B cell (primary cell): ENCODE measurements at regions not wholly inside any gene's neighbourhood (a gene's known extent, or its start where the extent isn't known, plus 50 kb on each side); places are given as distances from the start of the nearest gene placed in this dataset.

Source experiments
- ATAC-seq: fragments of 200-7000 bp; cut with Tn5 transposase; one replicate; pipeline ENCODE4 v1.10.0; 2021; ENCODE audit warnings: low read depth, mild to moderate bottlenecking, moderate number of reproducible peaks, moderate library complexity
- CTCF ChIA-PET: fragments of 350-600 bp; sonication (Branson Sonifier 250); formaldehyde crosslinking; loops from one replicate; lab custom pipeline; 2021; ENCODE audit warnings: antibody characterized with exemption, inconsistent platforms; lab: Charles Lee
- POLR2A ChIA-PET: fragments of 350-600 bp; sonication (Branson Sonifier 250); formaldehyde crosslinking; loops from one replicate; lab custom pipeline; 2021; ENCODE audit warnings: antibody characterized with exemption; lab: Charles Lee
- DNase-seq: peaks from one replicate; pipeline ENCODE4 v3.0.0; 2013
- H2AFZ ChIP-seq: 2 replicates; pipeline ENCODE4 v1.6.1; 2012; ENCODE audit warnings: mild to moderate bottlenecking, low read depth, low read length; ENCODE audit not compliant: insufficient read depth, poor library complexity, severe bottlenecking
- H3K27ac ChIP-seq, 2 donors: 1 replicate in 1 of 2; 2 replicates in 1 of 2; pipeline ENCODE4 v1.5.1; 2012 to 2013; ENCODE audit warnings: low read length in 2 of 2, mild to moderate bottlenecking in 2 of 2, moderate library complexity in 1 of 2
- H3K27me3 ChIP-seq, 4 experiments: fragments of 200-600 bp in 1 of 4; sonication (generic) in 1 of 4; replicated peaks in 1 of 4; 1 replicate in 2 of 4; 2 replicates in 2 of 4; pipeline versions ENCODE4 v1.6.1 to v1.7.0; 2013 to 2016; ENCODE audit warnings: low read length in 3 of 4, mild to moderate bottlenecking in 2 of 4, mixed read lengths in 1 of 4, moderate library complexity in 1 of 4; ENCODE audit not compliant: insufficient read depth in 4 of 4, control insufficient read depth in 3 of 4; ENCODE audit errors: control extremely low read depth in 1 of 4
- H3K36me3 ChIP-seq, 2 experiments: replicated peaks in 1 of 2; 1 replicate in 1 of 2; 2 replicates in 1 of 2; pipeline versions ENCODE4 v1.6.1 to v1.7.1; 2013; ENCODE audit warnings: low read length in 1 of 2; ENCODE audit not compliant: insufficient read depth in 2 of 2, control insufficient read depth in 1 of 2; ENCODE audit errors: control extremely low read depth in 1 of 2, extremely low read depth in 1 of 2
- H3K4me1 ChIP-seq, 2 donors: fragments of 200-600 bp in 1 of 2; sonication (generic) in 1 of 2; 1 replicate in 1 of 2; 2 replicates in 1 of 2; pipeline versions ENCODE4 v1.5.1 to v1.6.1; 2013 to 2017; ENCODE audit warnings: low read length in 2 of 2; ENCODE audit not compliant: control insufficient read depth in 2 of 2, insufficient read depth in 2 of 2
- H3K4me2 ChIP-seq: replicated peaks from 2 replicates; pipeline ENCODE3; 2012; ENCODE audit warnings: mild to moderate bottlenecking, low read depth, low read length; ENCODE audit not compliant: poor library complexity, severe bottlenecking
- H3K4me3 ChIP-seq, 5 experiments: fragments of 200-600 bp in 1 of 5; sonication (generic) in 1 of 5; 1 replicate in 3 of 5; 2 replicates in 2 of 5; pipeline versions ENCODE4 v1.5.1 to v1.7.0; 2011 to 2016; ENCODE audit warnings: low read length in 4 of 5, mild to moderate bottlenecking in 4 of 5, low read depth in 2 of 5, control low read depth in 1 of 5, moderate library complexity in 1 of 5; ENCODE audit not compliant: insufficient read depth in 1 of 5; ENCODE audit errors: control extremely low read depth in 1 of 5, extremely low read depth in 1 of 5
- H3K79me2 ChIP-seq: fragments of 200-600 bp; sonication (generic); one replicate; pipeline ENCODE4 v1.6.0; 2016; ENCODE audit warnings: low read length; ENCODE audit not compliant: control insufficient read depth, insufficient read depth
- H3K9ac ChIP-seq: fragments of 200-600 bp; sonication (generic); 2 replicates; pipeline ENCODE4 v1.6.1; 2017; ENCODE audit warnings: mild to moderate bottlenecking, low read length, moderate library complexity
- H3K9me3 ChIP-seq, 3 donors: one replicate each; pipeline versions ENCODE4 v1.6.1 to v1.7.1; 2013; ENCODE audit warnings: low read length in 2 of 3; ENCODE audit not compliant: control insufficient read depth in 2 of 3, insufficient read depth in 1 of 3; ENCODE audit errors: control extremely low read depth in 1 of 3
- H4K20me1 ChIP-seq: 2 replicates; pipeline ENCODE4 v1.6.0; 2012; ENCODE audit warnings: mild to moderate bottlenecking, low read length; ENCODE audit not compliant: insufficient read depth, control insufficient read depth, poor library complexity, severe bottlenecking
- H3K27ac Mint-ChIP-seq: one replicate; pipeline ENCODE4 v1.8.0; 2021; ENCODE audit warnings: mixed read lengths
- H3K27me3 Mint-ChIP-seq: one replicate; pipeline ENCODE4 v1.8.0; 2021; ENCODE audit warnings: mixed read lengths
- H3K4me1 Mint-ChIP-seq: one replicate; pipeline ENCODE4 v1.8.0; 2021; ENCODE audit warnings: mixed read lengths
- H3K4me3 Mint-ChIP-seq: one replicate; pipeline ENCODE4 v1.8.0; 2021; ENCODE audit warnings: mixed read lengths
- H3K9me3 Mint-ChIP-seq: one replicate; pipeline ENCODE4 v1.8.0; 2022; ENCODE audit warnings: mixed read lengths; ENCODE audit not compliant: insufficient read depth
- EZH2 ChIP-seq: IDR thresholded peaks from 2 replicates; pipeline ENCODE4 v1.6.1; 2012; ENCODE audit warnings: borderline replicate concordance, low read depth, mild to moderate bottlenecking, moderate library complexity, low read length; ENCODE audit not compliant: insufficient read depth, poor library complexity, severe bottlenecking
- WGBS: methylation state at CpG from one replicate; pipeline ENCODE4 v1.1.5; 2013; ENCODE audit warnings: missing lambda C conversion rate; ENCODE audit not compliant: insufficient coverage; 5-methylcytosine and 5-hydroxymethylcytosine counted together
- intact Hi-C: fragments of 100-400 bp; cut with micrococcal nuclease; formaldehyde crosslinking; loops from one replicate; pipeline ENCODE4 v1.10.0; 2022
- TF ChIP-seq, protein P1 (sequence below): fragments of 200-600 bp; IDR thresholded peaks from one replicate; pipeline ENCODE4 v1.8.0; 2022; ENCODE audit warnings: antibody characterized with exemption, mild to moderate bottlenecking

DNA sequence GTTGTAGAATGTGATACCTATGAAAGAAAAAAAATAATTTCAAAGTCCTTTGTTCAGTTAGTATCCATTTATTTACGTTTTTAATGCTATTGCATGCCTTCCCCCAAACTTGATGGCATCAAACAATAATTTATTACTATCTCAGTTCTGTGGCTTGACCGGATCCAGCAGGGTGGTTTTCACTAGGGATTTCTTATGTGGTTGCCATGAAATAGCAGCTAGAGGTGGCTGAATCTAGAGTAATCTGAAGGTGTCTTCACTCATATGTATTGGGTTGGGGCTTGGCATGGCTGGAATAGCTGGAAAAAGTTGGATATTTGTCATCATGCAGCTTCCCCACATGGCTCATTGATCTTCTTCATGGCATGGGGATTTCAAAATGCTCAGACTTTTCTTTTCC lies 619.3 kb upstream of the ZNF608 start:
- WGBS: no CpG with 5 or more reads among the region's 2 CpGs

DNA sequence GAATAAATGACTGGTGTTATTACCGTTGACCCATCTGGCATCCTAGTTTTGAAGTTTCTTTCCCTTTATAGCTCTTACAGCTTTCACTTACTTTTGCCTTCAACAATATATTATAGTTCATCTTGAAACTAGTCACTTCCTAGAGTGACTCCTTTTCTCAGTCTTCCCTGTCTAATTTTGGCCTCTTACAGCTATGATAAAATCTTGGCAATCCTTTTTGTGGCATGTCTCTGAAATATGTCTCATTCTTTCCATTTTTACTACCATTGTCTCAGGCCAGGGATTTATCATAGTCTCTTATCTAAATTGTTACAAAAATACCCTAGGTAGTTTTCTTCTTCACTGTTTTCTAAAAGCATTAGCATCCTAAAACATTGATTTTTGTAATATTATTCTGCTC lies 621.3 kb upstream of the ZNF608 start:
- H3K9me3 Mint-ChIP-seq: no peaks in the 10 kb centered on the region
- no peaks in the 10 kb centered on the region for H3K27me3 ChIP-seq
- no peak overlapping the region for H3K4me3 ChIP-seq
- no peaks in the 10 kb centered on the region for H3K79me2 ChIP-seq
- WGBS: no CpG with 5 or more reads among the region's 1 CpG
- ChIA-PET POLR2A (no interaction called here), CTCF (no interaction called here)
- no peak overlapping the region for H3K27ac Mint-ChIP-seq
- DNase-seq: no peak
- no peak overlapping the region for H3K9ac ChIP-seq
- H3K27ac ChIP-seq: no peak overlapping the region
- H3K36me3 ChIP-seq: no peaks in the 10 kb centered on the region
- ATAC-seq: no peak
- H3K4me2 ChIP-seq: no peak overlapping the region
- H4K20me1 ChIP-seq: no peaks in the 10 kb centered on the region
- H3K9me3 ChIP-seq: no peaks in the 10 kb centered on the region
- intact Hi-C loops: no loop called here
- H3K27me3 Mint-ChIP-seq: no peaks in the 10 kb centered on the region
- TF ChIP-seq EZH2: no peak
- no peak overlapping the region for H2AFZ ChIP-seq
- no peak overlapping the region for H3K4me3 Mint-ChIP-seq
- no peaks in the 10 kb centered on the region for H3K4me1 ChIP-seq
- no peaks in the 10 kb centered on the region for H3K4me1 Mint-ChIP-seq

More for the DNA sequence above, 619.3 kb upstream of the ZNF608 start:
- no peak for TF ChIP-seq EZH2
- TF ChIP-seq, protein P1, sequence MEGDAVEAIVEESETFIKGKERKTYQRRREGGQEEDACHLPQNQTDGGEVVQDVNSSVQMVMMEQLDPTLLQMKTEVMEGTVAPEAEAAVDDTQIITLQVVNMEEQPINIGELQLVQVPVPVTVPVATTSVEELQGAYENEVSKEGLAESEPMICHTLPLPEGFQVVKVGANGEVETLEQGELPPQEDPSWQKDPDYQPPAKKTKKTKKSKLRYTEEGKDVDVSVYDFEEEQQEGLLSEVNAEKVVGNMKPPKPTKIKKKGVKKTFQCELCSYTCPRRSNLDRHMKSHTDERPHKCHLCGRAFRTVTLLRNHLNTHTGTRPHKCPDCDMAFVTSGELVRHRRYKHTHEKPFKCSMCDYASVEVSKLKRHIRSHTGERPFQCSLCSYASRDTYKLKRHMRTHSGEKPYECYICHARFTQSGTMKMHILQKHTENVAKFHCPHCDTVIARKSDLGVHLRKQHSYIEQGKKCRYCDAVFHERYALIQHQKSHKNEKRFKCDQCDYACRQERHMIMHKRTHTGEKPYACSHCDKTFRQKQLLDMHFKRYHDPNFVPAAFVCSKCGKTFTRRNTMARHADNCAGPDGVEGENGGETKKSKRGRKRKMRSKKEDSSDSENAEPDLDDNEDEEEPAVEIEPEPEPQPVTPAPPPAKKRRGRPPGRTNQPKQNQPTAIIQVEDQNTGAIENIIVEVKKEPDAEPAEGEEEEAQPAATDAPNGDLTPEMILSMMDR: no peak
- H3K27me3 ChIP-seq: no peaks in the 10 kb centered on the region
- ATAC-seq (no peak), DNase-seq (no peak)
- ChIA-PET CTCF (no interaction called here), POLR2A (no interaction called here)
- H2AFZ ChIP-seq: no peak overlapping the region
- H3K4me1 ChIP-seq: no peaks in the 10 kb centered on the region
- no peaks in the 10 kb centered on the region for H3K9me3 ChIP-seq
- no peaks in the 10 kb centered on the region for H3K27me3 Mint-ChIP-seq
- no peak overlapping the region for H3K4me3 Mint-ChIP-seq
- no peak overlapping the region for H3K4me2 ChIP-seq
- H3K27ac ChIP-seq: no peak overlapping the region
- H3K4me3 ChIP-seq: no peak overlapping the region
- no peaks in the 10 kb centered on the region for H4K20me1 ChIP-seq
- H3K79me2 ChIP-seq: no peaks in the 10 kb centered on the region
- no peaks in the 10 kb centered on the region for H3K9me3 Mint-ChIP-seq
- intact Hi-C loops: no loop called here
- H3K36me3 ChIP-seq: no peaks in the 10 kb centered on the region
- H3K4me1 Mint-ChIP-seq: no peaks in the 10 kb centered on the region
- no peak overlapping the region for H3K9ac ChIP-seq
- H3K27ac Mint-ChIP-seq: no peak overlapping the region
